ENCODE measurements at regions not wholly inside any gene's neighbourhood (a gene's known extent, or its start where the extent isn't known, plus 50 kb on each side); places are given as distances from the start of the nearest gene placed in this dataset.

DNA sequence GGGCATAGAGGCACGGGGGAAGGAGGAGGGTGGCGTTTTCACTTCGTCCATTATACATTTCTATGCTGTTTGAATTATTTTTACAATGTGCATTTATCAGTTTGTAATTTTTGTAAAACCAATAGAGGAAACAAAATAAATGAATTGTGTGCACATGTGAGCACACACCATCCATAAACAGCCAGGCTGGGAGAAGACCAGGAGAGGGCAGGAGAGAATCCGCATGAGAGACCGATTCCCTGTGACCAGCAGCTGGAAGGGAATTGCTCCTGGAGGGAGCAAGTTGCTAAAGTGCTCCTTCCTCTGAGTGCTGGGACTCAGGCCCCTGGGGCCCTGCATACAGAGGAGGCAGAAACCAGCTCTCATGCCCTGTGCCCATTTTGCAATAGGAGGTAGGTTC, 126.0 kb downstream of the ABCC12 start:
- no peak for TF ChIP-seq CTCF (conservative IDR thresholded peaks at IDR 0.05; ENCODE audit: low read length)
- TF ChIP-seq EZH2phosphoT487 (IDR thresholded peaks at IDR 0.05; ENCODE audit: borderline replicate concordance), result no peak

Data from Loucy (cell line).